GM23248 (cell line): ENCODE measurements at regions not wholly inside any gene's neighbourhood (a gene's known extent, or its start where the extent isn't known, plus 50 kb on each side); places are given as distances from the start of the nearest gene placed in this dataset.

Experiments used
- DNase-seq: peaks from one replicate; pipeline ENCODE4 v3.0.0-alpha.2; 2015
- H2AFZ ChIP-seq: fragments of 200-600 bp; sonication (generic); 2 replicates; pipeline ENCODE4 v1.6.1; 2016; ENCODE audit warnings: antibody characterized with exemption
- H3F3A ChIP-seq: fragments of 200-600 bp; sonication (generic); 2 replicates; pipeline ENCODE4 v1.6.1; 2016; ENCODE audit warnings: mild to moderate bottlenecking, antibody characterized with exemption, mixed run types; ENCODE audit not compliant: insufficient read depth
- H3K27ac ChIP-seq: fragments of 200-600 bp; sonication (generic); 2 replicates; pipeline ENCODE4 v1.5.1; 2016; ENCODE audit warnings: mild to moderate bottlenecking
- H3K27me3 ChIP-seq: fragments of 200-600 bp; sonication (generic); replicated peaks from 2 replicates; pipeline ENCODE4 v1.6.1; 2016; ENCODE audit warnings: mild to moderate bottlenecking; ENCODE audit not compliant: insufficient read depth
- H3K36me3 ChIP-seq: fragments of 200-600 bp; sonication (generic); 2 replicates; pipeline ENCODE4 v1.6.1; 2016; ENCODE audit warnings: low read depth, mild to moderate bottlenecking
- H3K4me1 ChIP-seq: fragments of 200-600 bp; sonication (generic); 2 replicates; pipeline ENCODE4 v1.6.1; 2016; ENCODE audit warnings: mild to moderate bottlenecking; ENCODE audit not compliant: insufficient read depth
- H3K4me2 ChIP-seq: fragments of 200-600 bp; sonication (generic); one replicate; pipeline ENCODE4 v1.6.1; 2016; ENCODE audit warnings: mild to moderate bottlenecking; ENCODE audit not compliant: unreplicated experiment
- H3K4me3 ChIP-seq: fragments of 200-600 bp; sonication (generic); 2 replicates; pipeline ENCODE4 v1.5.1; 2016; ENCODE audit warnings: mild to moderate bottlenecking
- H3K79me2 ChIP-seq: fragments of 200-600 bp; sonication (generic); 2 replicates; pipeline ENCODE4 v1.6.1; 2016; ENCODE audit warnings: mild to moderate bottlenecking; ENCODE audit not compliant: insufficient read depth
- H3K9ac ChIP-seq: fragments of 200-600 bp; sonication (generic); 2 replicates; pipeline ENCODE4 v1.6.1; 2016; ENCODE audit warnings: mild to moderate bottlenecking
- H3K9me2 ChIP-seq: fragments of 200-600 bp; sonication (generic); 2 replicates; pipeline ENCODE4 v1.6.1; 2016; ENCODE audit warnings: mixed run types, mild to moderate bottlenecking, moderate library complexity; ENCODE audit not compliant: insufficient read depth
- H3K9me3 ChIP-seq: fragments of 200-600 bp; sonication (generic); one replicate; pipeline ENCODE4 v1.6.1; 2017; ENCODE audit warnings: low read depth
- H4K20me1 ChIP-seq: fragments of 200-600 bp; sonication (generic); 2 replicates; pipeline ENCODE4 v1.6.0; 2016; ENCODE audit not compliant: insufficient read depth
- EZH2 ChIP-seq: fragments of 200-600 bp; sonication (generic); IDR thresholded peaks from 2 replicates; pipeline ENCODE4 v1.6.1; 2018; ENCODE audit warnings: antibody characterized with exemption, mild to moderate bottlenecking; ENCODE audit not compliant: insufficient read depth, poor library complexity, severe bottlenecking
- EZH2phosphoT487 ChIP-seq: fragments of 200-600 bp; sonication (generic); IDR thresholded peaks from 2 replicates; pipeline ENCODE4 v1.6.1; 2018; ENCODE audit warnings: antibody characterized with exemption, moderate library complexity, mild to moderate bottlenecking, low read depth; ENCODE audit not compliant: insufficient read depth
- WGBS, 2 experiments: methylation state at CpG; one replicate each; pipeline ENCODE4 v1.1.6; 2015 to 2017; ENCODE audit warnings: low lambda C conversion rate in 2 of 2, low coverage in 1 of 2; ENCODE audit errors: missing lambda C conversion rate in 2 of 2; 5-methylcytosine and 5-hydroxymethylcytosine counted together
- in situ Hi-C: fragments of 300-500 bp; cut with MboI; formaldehyde crosslinking; loops from 2 replicates; pipeline ENCODE4 v1.15.0; 2020

DNA sequence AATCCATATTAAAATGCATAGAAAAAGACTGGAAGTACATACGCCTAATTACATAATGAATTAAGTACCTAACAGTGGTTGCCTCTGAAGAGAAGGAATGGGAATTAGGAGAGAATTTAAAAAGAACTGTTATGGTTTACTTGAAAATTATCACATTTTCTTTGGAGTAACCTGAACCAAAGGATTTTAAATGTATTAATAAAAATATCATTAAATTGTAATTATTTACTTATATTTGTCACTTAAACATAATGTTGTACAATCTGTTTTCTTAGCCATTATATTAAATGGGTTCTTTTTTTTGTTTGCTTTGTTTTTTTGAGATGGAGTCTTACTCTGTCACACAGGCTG, 114.2 kb upstream of the SLC7A14 start:
- Histone ChIP-seq H3K4me1 (peaks cover 22% of the 10 kb centered on the region), H3K36me3 (no peaks in the 10 kb centered on the region), H2AFZ (no peak overlapping the region), H4K20me1 (no peaks in the 10 kb centered on the region), H3K79me2 (no peaks in the 10 kb centered on the region), H3K4me3 (no peak overlapping the region), H3F3A (peaks cover 27% of the 10 kb centered on the region), H3K4me2 (no peak overlapping the region), H3K9ac (no peak overlapping the region), H3K9me3 (no peaks in the 10 kb centered on the region), H3K27me3 (no peaks in the 10 kb centered on the region), H3K9me2 (no peaks in the 10 kb centered on the region), H3K27ac (no peak overlapping the region)
- TF ChIP-seq EZH2 (no peak), EZH2phosphoT487 (no peak)
- in situ Hi-C loops: no loop called here
- DNase-seq: no peak
- WGBS, 2 experiments: 30 to 44% methylated on average over 1 of the region's 1 CpG

DNA sequence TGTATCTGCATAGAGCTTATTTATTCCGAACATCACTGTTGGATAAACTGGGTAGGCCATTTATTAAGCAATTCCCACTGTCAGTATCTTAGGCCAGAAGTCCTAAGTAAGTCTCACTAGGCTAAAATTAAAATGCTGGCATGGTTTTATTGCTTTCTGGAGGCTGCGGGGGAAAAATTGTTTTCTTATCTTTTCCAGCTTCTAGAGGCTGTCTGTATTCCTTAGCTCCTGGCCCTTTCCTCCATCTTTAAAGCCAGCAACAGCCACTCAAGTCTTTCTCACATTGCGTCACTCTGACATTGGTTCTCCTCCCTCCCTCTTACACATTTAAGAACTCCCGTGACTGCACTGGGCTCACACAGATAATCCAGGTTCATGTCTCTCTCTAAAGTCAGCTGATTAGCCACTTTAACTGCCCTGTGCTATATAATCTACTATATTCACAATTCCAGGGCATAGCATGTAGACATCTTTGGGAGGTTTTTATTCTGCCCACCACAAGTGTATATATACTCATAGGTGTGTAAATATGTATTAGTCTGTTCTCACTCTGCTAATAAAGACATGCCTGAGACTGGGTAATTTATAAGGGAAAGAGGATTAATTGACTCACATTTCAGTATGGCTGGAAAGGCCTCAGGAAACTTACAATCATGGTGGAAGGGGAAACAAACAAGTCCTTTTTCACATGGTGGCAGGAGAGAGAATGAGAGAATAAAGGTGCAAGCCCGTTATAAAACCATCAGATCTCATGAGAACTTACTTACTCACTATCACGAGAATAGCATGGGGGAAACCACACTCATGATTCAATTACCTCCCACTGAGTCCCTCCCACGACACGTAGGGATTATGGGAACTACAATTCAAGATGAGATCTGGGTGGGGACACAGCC, 113.5 kb upstream of the SLC7A14 start:
- Histone ChIP-seq H3F3A (peaks cover 27% of the 10 kb centered on the region), H3K9me2 (no peaks in the 10 kb centered on the region), H3K27me3 (no peaks in the 10 kb centered on the region), H3K27ac (no peak overlapping the region), H3K9ac (no peak overlapping the region), H4K20me1 (no peaks in the 10 kb centered on the region), H3K4me2 (no peak overlapping the region), H3K79me2 (no peaks in the 10 kb centered on the region), H3K36me3 (no peaks in the 10 kb centered on the region), H2AFZ (no peak overlapping the region), H3K4me3 (no peak overlapping the region), H3K4me1 (peaks cover 19% of the 10 kb centered on the region), H3K9me3 (no peaks in the 10 kb centered on the region)
- 74 to 77% methylated on average over 8 of the region's 8 CpGs for WGBS, 2 experiments
- in situ Hi-C loops: no loop called here
- no peak for TF ChIP-seq EZH2
- TF ChIP-seq EZH2phosphoT487: no peak
- DNase-seq: no peak

DNA sequence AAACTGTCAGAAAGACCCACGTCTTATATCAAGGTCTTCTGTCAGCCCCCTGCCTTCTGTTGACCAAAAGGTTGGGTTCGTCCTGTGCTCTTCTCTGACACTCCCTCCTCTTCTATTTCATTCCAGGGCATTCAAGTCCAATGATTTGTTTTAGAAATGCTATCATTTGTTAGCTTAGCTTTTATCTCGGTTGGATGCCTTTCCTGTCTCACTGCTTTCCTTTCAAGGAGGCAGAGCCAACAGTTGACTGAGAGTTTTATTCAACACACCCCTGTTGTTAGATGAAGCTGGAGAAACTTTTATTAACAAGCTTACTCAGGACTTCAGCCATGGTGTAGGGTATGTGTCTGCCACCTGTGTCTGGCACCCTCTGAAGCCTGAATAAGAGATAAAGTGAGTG, 112.0 kb upstream of the SLC7A14 start:
- H3F3A ChIP-seq: peaks cover 16% of the 10 kb centered on the region
- peaks cover 12% of the 10 kb centered on the region for H3K4me1 ChIP-seq
- no peak overlapping the region for H2AFZ ChIP-seq
- no peaks in the 10 kb centered on the region for H3K36me3 ChIP-seq
- no peak overlapping the region for H3K4me3 ChIP-seq
- WGBS, 2 experiments: 94 to 95% methylated on average over 3 of the region's 3 CpGs
- no peak overlapping the region for H3K27ac ChIP-seq
- no peaks in the 10 kb centered on the region for H4K20me1 ChIP-seq
- H3K9me3 ChIP-seq: no peaks in the 10 kb centered on the region
- TF ChIP-seq EZH2phosphoT487 (no peak), EZH2 (no peak)
- H3K27me3 ChIP-seq: no peaks in the 10 kb centered on the region
- H3K9me2 ChIP-seq: no peaks in the 10 kb centered on the region
- H3K79me2 ChIP-seq: no peaks in the 10 kb centered on the region
- no peak overlapping the region for H3K4me2 ChIP-seq
- H3K9ac ChIP-seq: no peak overlapping the region
- DNase-seq: no peak
- in situ Hi-C loops: no loop called here

DNA sequence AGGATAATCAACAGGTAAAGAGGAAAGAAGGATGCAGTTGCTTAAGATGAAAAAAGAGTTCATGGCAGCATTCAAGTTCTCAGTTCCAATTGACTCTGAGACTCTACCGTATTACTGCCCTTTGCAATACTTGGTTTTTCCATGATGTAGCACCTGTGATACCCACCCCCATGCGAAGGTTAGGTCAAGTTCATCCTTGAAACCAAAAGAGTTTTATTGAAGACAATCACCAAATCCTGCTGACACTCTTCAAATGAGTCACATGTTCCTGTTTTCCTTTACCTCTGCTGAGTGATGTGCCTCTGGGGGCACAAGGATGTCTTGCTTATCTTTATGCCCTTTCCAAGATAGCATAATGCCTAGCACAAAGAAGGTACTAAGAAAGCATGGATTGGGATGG, 111.3 kb upstream of the SLC7A14 start:
- no peak overlapping the region for H3K27ac ChIP-seq
- H3K9ac ChIP-seq: no peak overlapping the region
- H3F3A ChIP-seq: peaks cover 12% of the 10 kb centered on the region
- DNase-seq: no peak
- no peaks in the 10 kb centered on the region for H3K27me3 ChIP-seq
- in situ Hi-C loops: no loop called here
- H2AFZ ChIP-seq: no peak overlapping the region
- H3K4me3 ChIP-seq: no peak overlapping the region
- no peaks in the 10 kb centered on the region for H3K36me3 ChIP-seq
- no peaks in the 10 kb centered on the region for H4K20me1 ChIP-seq
- H3K9me2 ChIP-seq: no peaks in the 10 kb centered on the region
- no peaks in the 10 kb centered on the region for H3K9me3 ChIP-seq
- H3K4me2 ChIP-seq: no peak overlapping the region
- TF ChIP-seq EZH2: no peak
- no peak for TF ChIP-seq EZH2phosphoT487
- H3K79me2 ChIP-seq: no peaks in the 10 kb centered on the region
- 97% methylated on average over 2 of the region's 2 CpGs for WGBS, 2 experiments
- peaks cover 4% of the 10 kb centered on the region for H3K4me1 ChIP-seq
